MM.1S (cell line): ENCODE measurements at regions not wholly inside any gene's neighbourhood (a gene's known extent, or its start where the extent isn't known, plus 50 kb on each side); places are given as distances from the start of the nearest gene placed in this dataset.

Experiments used
- DNase-seq: peaks from one replicate; pipeline ENCODE4 v3.0.0-alpha.2; 2015
- H2AFZ ChIP-seq: fragments of 300-600 bp; sonication (generic); 2 replicates; pipeline ENCODE4 v1.6.0; 2016; ENCODE audit warnings: antibody characterized with exemption, low read length
- H3F3A ChIP-seq: fragments of 300-600 bp; sonication (generic); 2 replicates; pipeline ENCODE4 v1.6.1; 2016; ENCODE audit warnings: mild to moderate bottlenecking, antibody characterized with exemption, low read length, moderate library complexity, mixed read lengths; ENCODE audit not compliant: insufficient read depth
- H3K27ac ChIP-seq: fragments of 300-600 bp; sonication (generic); 2 replicates; pipeline ENCODE4 v1.5.1; 2016; ENCODE audit warnings: mild to moderate bottlenecking, low read length
- H3K27me3 ChIP-seq: fragments of 300-600 bp; sonication (generic); replicated peaks from 2 replicates; pipeline ENCODE4 v1.6.0; 2016; ENCODE audit warnings: low read length; ENCODE audit not compliant: insufficient read depth
- H3K36me3 ChIP-seq: fragments of 300-600 bp; sonication (generic); replicated peaks from 2 replicates; pipeline ENCODE4 v1.6.1; 2016; ENCODE audit warnings: mild to moderate bottlenecking, low read length, mixed read lengths; ENCODE audit not compliant: insufficient read depth
- H3K4me1 ChIP-seq: fragments of 300-600 bp; sonication (generic); 2 replicates; pipeline ENCODE4 v1.6.1; 2016; ENCODE audit warnings: low read length, mixed read lengths
- H3K4me2 ChIP-seq: fragments of 300-600 bp; sonication (generic); 2 replicates; pipeline ENCODE4 v1.6.0; 2016; ENCODE audit warnings: low read depth, low read length
- H3K4me3 ChIP-seq: fragments of 300-600 bp; sonication (generic); 2 replicates; pipeline ENCODE4 v1.5.1; 2016; ENCODE audit warnings: low read length, mixed read lengths
- H3K79me2 ChIP-seq: fragments of 300-600 bp; sonication (generic); 2 replicates; pipeline ENCODE4 v1.6.1; 2016; ENCODE audit warnings: mixed run types, low read length, mixed read lengths
- H3K9ac ChIP-seq: fragments of 300-600 bp; sonication (generic); 2 replicates; pipeline ENCODE4 v1.6.1; 2016; ENCODE audit warnings: low read length, mixed read lengths
- H3K9me2 ChIP-seq: fragments of 300-600 bp; sonication (generic); replicated peaks from 2 replicates; pipeline ENCODE4 v1.6.1; 2016; ENCODE audit warnings: mild to moderate bottlenecking, low read length, mixed read lengths; ENCODE audit not compliant: insufficient read depth
- H3K9me3 ChIP-seq: fragments of 300-600 bp; sonication (generic); replicated peaks from 2 replicates; pipeline ENCODE4 v1.6.1; 2016; ENCODE audit warnings: mild to moderate bottlenecking, low read length, mixed read lengths; ENCODE audit not compliant: insufficient read depth
- H4K20me1 ChIP-seq: fragments of 300-600 bp; sonication (generic); 2 replicates; pipeline ENCODE4 v1.6.1; 2016; ENCODE audit warnings: mild to moderate bottlenecking, low read length, moderate library complexity, mixed read lengths; ENCODE audit not compliant: insufficient read depth
- CTCF ChIP-seq: fragments of 300-600 bp; sonication (generic); IDR thresholded peaks from 2 replicates; pipeline ENCODE4 v1.5.1; 2016; ENCODE audit warnings: antibody characterized with exemption, low read length, mixed read lengths
- EZH2 ChIP-seq: fragments of 300-600 bp; sonication (generic); optimal IDR thresholded peaks from 2 replicates; pipeline ENCODE3; 2017; ENCODE audit warnings: low read depth, mild to moderate bottlenecking, antibody characterized with exemption, low read length, mixed read lengths
- EZH2phosphoT487 ChIP-seq: fragments of 300-600 bp; sonication (generic); IDR thresholded peaks from 2 replicates; pipeline ENCODE4 v1.6.1; 2018; ENCODE audit warnings: antibody characterized with exemption, low read length

GRCh38 chr3:21801631-21802030 lies 50.6 kb upstream of the ZNF385D start:
- DNase-seq = no peak
- Histone ChIP-seq H2AFZ (no peak overlapping the region), H3K27ac (no peak overlapping the region), H3K4me1 (no peaks in the 10 kb centered on the region), H3K27me3 (no peaks in the 10 kb centered on the region), H3K79me2 (no peaks in the 10 kb centered on the region), H3K36me3 (no peaks in the 10 kb centered on the region), H3K9me2 (no peaks in the 10 kb centered on the region), H3K9me3 (no peaks in the 10 kb centered on the region), H3F3A (no peaks in the 10 kb centered on the region), H3K4me2 (no peak overlapping the region), H3K9ac (no peak overlapping the region), H4K20me1 (no peaks in the 10 kb centered on the region), H3K4me3 (no peak overlapping the region)
- TF ChIP-seq CTCF = no peak
- no peak for TF ChIP-seq EZH2
- no peak for TF ChIP-seq EZH2phosphoT487

GRCh38 chr3:21803604-21804003 lies 52.6 kb upstream of the ZNF385D start:
- no peak overlapping the region for H3K27ac ChIP-seq
- no peaks in the 10 kb centered on the region for H3K4me1 ChIP-seq
- no peaks in the 10 kb centered on the region for H3K9me3 ChIP-seq
- H3K36me3 ChIP-seq = no peaks in the 10 kb centered on the region
- H3K79me2 ChIP-seq = no peaks in the 10 kb centered on the region
- H3K9ac ChIP-seq = no peak overlapping the region
- TF ChIP-seq CTCF = no peak
- TF ChIP-seq EZH2phosphoT487 = no peak
- DNase-seq = no peak
- H3K4me2 ChIP-seq = no peak overlapping the region
- no peaks in the 10 kb centered on the region for H3K27me3 ChIP-seq
- no peaks in the 10 kb centered on the region for H3K9me2 ChIP-seq
- H2AFZ ChIP-seq = no peak overlapping the region
- H4K20me1 ChIP-seq = no peaks in the 10 kb centered on the region
- no peak overlapping the region for H3K4me3 ChIP-seq
- H3F3A ChIP-seq = no peaks in the 10 kb centered on the region

GRCh38 chr3:21804330-21804729 lies 53.3 kb upstream of the ZNF385D start:
- Histone ChIP-seq H3K27ac (no peak overlapping the region), H3K9me3 (no peaks in the 10 kb centered on the region), H3K4me3 (no peak overlapping the region), H3K27me3 (no peaks in the 10 kb centered on the region), H3K36me3 (no peaks in the 10 kb centered on the region), H3K4me1 (no peaks in the 10 kb centered on the region), H3F3A (no peaks in the 10 kb centered on the region), H3K9me2 (no peaks in the 10 kb centered on the region), H3K4me2 (no peak overlapping the region), H3K9ac (no peak overlapping the region), H3K79me2 (no peaks in the 10 kb centered on the region), H4K20me1 (no peaks in the 10 kb centered on the region), H2AFZ (no peak overlapping the region)
- no peak for TF ChIP-seq CTCF
- DNase-seq = no peak

GRCh38 chr3:21806733-21807132 lies 55.7 kb upstream of the ZNF385D start:
- no peak for DNase-seq
- H3K9me2 ChIP-seq = no peaks in the 10 kb centered on the region
- no peaks in the 10 kb centered on the region for H3K4me1 ChIP-seq
- H3K79me2 ChIP-seq = no peaks in the 10 kb centered on the region
- no peaks in the 10 kb centered on the region for H3F3A ChIP-seq
- no peak overlapping the region for H2AFZ ChIP-seq
- H3K9me3 ChIP-seq = no peaks in the 10 kb centered on the region
- no peak overlapping the region for H3K4me3 ChIP-seq
- no peak for TF ChIP-seq CTCF
- TF ChIP-seq EZH2 = no peak
- no peak for TF ChIP-seq EZH2phosphoT487
- H3K9ac ChIP-seq = no peak overlapping the region
- H3K27me3 ChIP-seq = no peaks in the 10 kb centered on the region
- no peak overlapping the region for H3K4me2 ChIP-seq
- H4K20me1 ChIP-seq = no peaks in the 10 kb centered on the region
- no peaks in the 10 kb centered on the region for H3K36me3 ChIP-seq
- H3K27ac ChIP-seq = no peak overlapping the region
